Spleen (tissue), 11 donors: ENCODE measurements at regions not wholly inside any gene's neighbourhood (a gene's known extent, or its start where the extent isn't known, plus 50 kb on each side); places are given as distances from the start of the nearest gene placed in this dataset.

Experiments
- DNase-seq: peaks from one replicate; pipeline ENCODE4 v3.0.0-alpha.2; 2020
- H3K27ac ChIP-seq, 8 donors: fragments of 200-600 bp; sonication (generic) in 7 of 8; 1 replicate in 4 of 8; 2 replicates in 4 of 8; pipeline versions ENCODE4 v1.5.0 to v1.8.0; 2016 to 2021; ENCODE audit warnings: inconsistent platforms in 4 of 8, mild to moderate bottlenecking in 4 of 8, moderate library complexity in 1 of 8
- H3K27me3 ChIP-seq, 7 donors: fragments of 200-600 bp; sonication (generic) in 6 of 7; replicated peaks in 1 of 7; 1 replicate in 4 of 7; 2 replicates in 3 of 7; pipeline versions ENCODE4 v1.5.0 to v1.8.0; 2016 to 2021; ENCODE audit warnings: inconsistent platforms in 3 of 7, mild to moderate bottlenecking in 1 of 7
- H3K36me3 ChIP-seq, 6 donors: fragments of 200-600 bp; sonication (generic) in 5 of 6; 1 replicate in 4 of 6; 2 replicates in 2 of 6; pipeline versions ENCODE4 v1.5.0 to v1.8.0; 2016 to 2021; ENCODE audit warnings: inconsistent platforms in 2 of 6
- H3K4me1 ChIP-seq, 6 donors: fragments of 200-600 bp; sonication (generic) in 5 of 6; 1 replicate in 3 of 6; 2 replicates in 3 of 6; pipeline versions ENCODE4 v1.5.0 to v1.8.0; 2016 to 2021; ENCODE audit warnings: inconsistent platforms in 3 of 6
- H3K4me3 ChIP-seq, 8 donors: fragments of 200-600 bp; sonication (generic) in 7 of 8; 1 replicate in 4 of 8; 2 replicates in 4 of 8; pipeline versions ENCODE4 v1.5.0 to v1.8.0; 2016 to 2021; ENCODE audit warnings: inconsistent platforms in 4 of 8, mild to moderate bottlenecking in 4 of 8, moderate library complexity in 2 of 8
- H3K9me3 ChIP-seq, 8 donors: fragments of 200-600 bp; sonication (generic) in 7 of 8; 1 replicate in 4 of 8; 2 replicates in 4 of 8; pipeline versions ENCODE4 v1.5.0 to v1.8.0; 2016 to 2021; ENCODE audit warnings: inconsistent platforms in 4 of 8
- CTCF ChIP-seq, 11 experiments: fragments of 200-600 bp in 7 of 11; fragments of 450-650 bp in 4 of 11; sonication (generic) in 4 of 11; IDR thresholded peaks in 8 of 11; conservative IDR thresholded peaks in 3 of 11; 1 replicate in 7 of 11; 2 replicates in 4 of 11; pipeline versions ENCODE4 v1.4.0 to v1.8.0; 2016 to 2021; ENCODE audit warnings: antibody characterized with exemption in 11 of 11, inconsistent platforms in 4 of 11, mild to moderate bottlenecking in 1 of 11
- POLR2A ChIP-seq, 3 donors: fragments of 450-650 bp; IDR thresholded peaks; one replicate each; pipeline ENCODE4 v1.5.1; 2017; ENCODE audit warnings: antibody characterized with exemption in 3 of 3, mild to moderate bottlenecking in 1 of 3
- POLR2AphosphoS5 ChIP-seq, 3 donors: sonication (generic); formaldehyde crosslinking; IDR thresholded peaks; one replicate each; pipeline ENCODE4 v1.5.1; 2017; ENCODE audit warnings: antibody characterized with exemption in 3 of 3
- WGBS, 5 donors: extraction: QIAGEN DNeasy Blood & Tissue Kit in 3 of 5; methylation state at CpG; one replicate each; pipeline versions ENCODE4 v1.1.5 to v1.1.7; 2013 to 2018; 5-methylcytosine and 5-hydroxymethylcytosine counted together
- intact Hi-C: fragments of 100-400 bp; cut with DNase I; formaldehyde crosslinking; loops from one replicate; pipeline ENCODE4 v1.15.0; 2023; ENCODE audit warnings: low total_unique reads
- donor health status: healthy with polysubstance abuse.
- donor health status: DM: no; HTN: no; CAD: no; lungs with moderate emphysema.
- donor health status: DM: no; HTN: no; CAD: no.
- donor health status: Bipolar disorder and iron deficiency.
- donor health status: healthy.
- donor health status: DM: no; HTN: no; CAD: no.
- donor health status: DM: yes; HTN: yes; CAD: no.

GRCh38 chr9:78932849-78933627 is 636.1 kb downstream of the PSAT1 start:
- H3K4me3 ChIP-seq, result no peak overlapping the region
- DNase-seq, result no peak
- WGBS, 5 donors, result 69 to 90% (median 79%) methylated on average over 4 of the region's 4 CpGs
- H3K4me1 ChIP-seq, result no peaks in the 10 kb centered on the region
- TF ChIP-seq CTCF (IDR thresholded peaks at IDR 0.05 in 8 of 11, conservative IDR thresholded peaks at IDR 0.05 in 3 of 11), result no peak
- no peak for TF ChIP-seq POLR2AphosphoS5 (IDR thresholded peaks at IDR 0.05)
- TF ChIP-seq POLR2A (IDR thresholded peaks at IDR 0.05), result no peak
- no peaks in the 10 kb centered on the region for H3K27me3 ChIP-seq
- H3K9me3 ChIP-seq, result no peaks in the 10 kb centered on the region
- H3K36me3 ChIP-seq, result no peaks in the 10 kb centered on the region
- intact Hi-C loops, result no loop called here
- no peak overlapping the region for H3K27ac ChIP-seq

GRCh38 chr9:78934880-78935279 is 636.9 kb upstream of the TLE4 start:
- no peaks in the 10 kb centered on the region for H3K9me3 ChIP-seq
- no peaks in the 10 kb centered on the region for H3K4me1 ChIP-seq
- no peak overlapping the region for H3K27ac ChIP-seq
- no peak overlapping the region for H3K4me3 ChIP-seq
- intact Hi-C loops, result no loop called here
- H3K36me3 ChIP-seq, result no peaks in the 10 kb centered on the region
- 79 to 86% (median 86%) methylated on average over 1 of the region's 1 CpG for WGBS, 5 donors
- H3K27me3 ChIP-seq, result no peaks in the 10 kb centered on the region
- TF ChIP-seq CTCF (IDR thresholded peaks at IDR 0.05 in 8 of 11, conservative IDR thresholded peaks at IDR 0.05 in 3 of 11), result no peak
- no peak for TF ChIP-seq POLR2A (IDR thresholded peaks at IDR 0.05)
- no peak for TF ChIP-seq POLR2AphosphoS5 (IDR thresholded peaks at IDR 0.05)
- no peak for DNase-seq

- no peak overlapping the region for H3K4me3 ChIP-seq
- TF ChIP-seq CTCF (IDR thresholded peaks at IDR 0.05 in 8 of 11, conservative IDR thresholded peaks at IDR 0.05 in 3 of 11) (no peak), POLR2AphosphoS5 (IDR thresholded peaks at IDR 0.05) (no peak), POLR2A (IDR thresholded peaks at IDR 0.05) (no peak)
- H3K27me3 ChIP-seq, result no peaks in the 10 kb centered on the region
- WGBS, 5 donors, result 69 to 89% (median 82%) methylated on average over 4 of the region's 4 CpGs
- intact Hi-C loops, result no loop called here
- no peak overlapping the region for H3K27ac ChIP-seq
- DNase-seq, result no peak
- H3K36me3 ChIP-seq, result no peaks in the 10 kb centered on the region
- H3K4me1 ChIP-seq, result no peaks in the 10 kb centered on the region
- H3K9me3 ChIP-seq, result no peaks in the 10 kb centered on the region
Observed at GRCh38 chr9:78938821-78939220, 632.9 kb upstream of the TLE4 start.

GRCh38 chr9:78939311-78940065 is 632.3 kb upstream of the TLE4 start:
- no peaks in the 10 kb centered on the region for H3K36me3 ChIP-seq
- no peak for DNase-seq
- H3K27ac ChIP-seq, result no peak overlapping the region
- intact Hi-C loops, result no loop called here
- H3K4me1 ChIP-seq, result no peaks in the 10 kb centered on the region
- no peak overlapping the region for H3K4me3 ChIP-seq
- H3K9me3 ChIP-seq, result no peaks in the 10 kb centered on the region
- TF ChIP-seq POLR2AphosphoS5 (IDR thresholded peaks at IDR 0.05) (no peak), POLR2A (IDR thresholded peaks at IDR 0.05) (no peak), CTCF (IDR thresholded peaks at IDR 0.05 in 8 of 11, conservative IDR thresholded peaks at IDR 0.05 in 3 of 11) (no peak)
- WGBS, 5 donors, result 66 to 80% (median 74%) methylated on average over 6 of the region's 6 CpGs
- H3K27me3 ChIP-seq, result no peaks in the 10 kb centered on the region
